ENCODE measurements at regions not wholly inside any gene's neighbourhood (a gene's known extent, or its start where the extent isn't known, plus 50 kb on each side); places are given as distances from the start of the nearest gene placed in this dataset.

GRCh38 chr3:187946981-187947380 is 201.7 kb upstream of the BCL6 start:
- no peak for ATAC-seq (replicated peaks; ENCODE audit: extremely low read depth, poor library complexity, severe bottlenecking)

GRCh38 chr3:187947927-187948682 is 202.8 kb upstream of the BCL6 start:
- Mint-ChIP-seq H3K27me3 (no peaks in the 10 kb centered on the region), H3K4me3 (no peak overlapping the region), H3K36me3 (ENCODE audit: insufficient read depth) (no peaks in the 10 kb centered on the region), H3K27ac (ENCODE audit: low read depth) (no peak overlapping the region), H3K9me3 (no peaks in the 10 kb centered on the region), H3K4me1 (peaks cover 22% of the 10 kb centered on the region)
- DNase-seq (ENCODE audit: low spot score in 2 of 2) (no peak), ATAC-seq (replicated peaks; ENCODE audit: extremely low read depth, poor library complexity, severe bottlenecking) (no peak)

More at GRCh38 chr3:187946981-187947380, 201.7 kb upstream of the BCL6 start:
- Mint-ChIP-seq H3K36me3 (ENCODE audit: insufficient read depth) (no peaks in the 10 kb centered on the region), H3K9me3 (no peaks in the 10 kb centered on the region), H3K4me3 (no peak overlapping the region), H3K27me3 (no peaks in the 10 kb centered on the region), H3K27ac (ENCODE audit: low read depth) (no peak overlapping the region), H3K4me1 (peaks cover 19% of the 10 kb centered on the region)
- DNase-seq (ENCODE audit: low spot score in 2 of 2): no peak

- Mint-ChIP-seq H3K4me3 (no peak overlapping the region), H3K27me3 (no peaks in the 10 kb centered on the region), H3K36me3 (ENCODE audit: insufficient read depth) (no peaks in the 10 kb centered on the region), H3K27ac (ENCODE audit: low read depth) (no peak overlapping the region), H3K4me1 (peaks cover 32% of the 10 kb centered on the region), H3K9me3 (no peaks in the 10 kb centered on the region)
- DNase-seq (ENCODE audit: low spot score in 2 of 2): no peak
- ATAC-seq (replicated peaks; ENCODE audit: extremely low read depth, poor library complexity, severe bottlenecking): no peak
Measured at GRCh38 chr3:187949093-187949820, 204.0 kb upstream of the BCL6 start.

GRCh38 chr3:187950671-187951070 is 203.3 kb upstream of the LPP start:
- no peak overlapping the region for H3K4me3 Mint-ChIP-seq
- no peaks in the 10 kb centered on the region for H3K36me3 Mint-ChIP-seq (ENCODE audit: insufficient read depth)
- no peak for DNase-seq (ENCODE audit: low spot score in 2 of 2)
- no peak for ATAC-seq (replicated peaks; ENCODE audit: extremely low read depth, poor library complexity, severe bottlenecking)
- H3K4me1 Mint-ChIP-seq: peaks cover 34% of the 10 kb centered on the region
- H3K27me3 Mint-ChIP-seq: no peaks in the 10 kb centered on the region
- no peak overlapping the region for H3K27ac Mint-ChIP-seq (ENCODE audit: low read depth)
- no peaks in the 10 kb centered on the region for H3K9me3 Mint-ChIP-seq

GRCh38 chr3:187951452-187952190 is 202.3 kb upstream of the LPP start:
- Mint-ChIP-seq H3K9me3 (no peaks in the 10 kb centered on the region), H3K4me3 (no peak overlapping the region), H3K36me3 (ENCODE audit: insufficient read depth) (no peaks in the 10 kb centered on the region), H3K4me1 (peaks cover 30% of the 10 kb centered on the region), H3K27me3 (no peaks in the 10 kb centered on the region), H3K27ac (ENCODE audit: low read depth) (peak overlapping the region; percentile 4)
- peak; percentile 71 for ATAC-seq (replicated peaks; ENCODE audit: extremely low read depth, poor library complexity, severe bottlenecking)
- DNase-seq (ENCODE audit: low spot score in 2 of 2): no peak

- ATAC-seq (replicated peaks; ENCODE audit: extremely low read depth, poor library complexity, severe bottlenecking) (no peak), DNase-seq (ENCODE audit: low spot score in 2 of 2) (no peak)
- Mint-ChIP-seq H3K27me3 (no peaks in the 10 kb centered on the region), H3K4me3 (no peak overlapping the region), H3K36me3 (ENCODE audit: insufficient read depth) (no peaks in the 10 kb centered on the region), H3K4me1 (peaks cover 37% of the 10 kb centered on the region), H3K27ac (ENCODE audit: low read depth) (no peak overlapping the region), H3K9me3 (no peaks in the 10 kb centered on the region)
Measured at GRCh38 chr3:187952849-187953248, 201.1 kb upstream of the LPP start.

GRCh38 chr3:187954516-187954872 is 199.5 kb upstream of the LPP start:
- peaks cover 1% of the 10 kb centered on the region for H3K36me3 Mint-ChIP-seq (ENCODE audit: insufficient read depth)
- H3K27ac Mint-ChIP-seq (ENCODE audit: low read depth): no peak overlapping the region
- ATAC-seq (replicated peaks; ENCODE audit: extremely low read depth, poor library complexity, severe bottlenecking) (no peak), DNase-seq (ENCODE audit: low spot score in 2 of 2) (no peak)
- no peaks in the 10 kb centered on the region for H3K27me3 Mint-ChIP-seq
- H3K4me1 Mint-ChIP-seq: peaks cover 46% of the 10 kb centered on the region
- H3K4me3 Mint-ChIP-seq: no peak overlapping the region
- no peaks in the 10 kb centered on the region for H3K9me3 Mint-ChIP-seq

GRCh38 chr3:187954873-187955586 is 198.9 kb upstream of the LPP start:
- peaks cover 46% of the 10 kb centered on the region for H3K4me1 Mint-ChIP-seq

GRCh38 chr3:187955587-187955952 is 198.4 kb upstream of the LPP start:
- H3K27me3 Mint-ChIP-seq: no peaks in the 10 kb centered on the region
- DNase-seq (ENCODE audit: low spot score in 2 of 2) (no peak), ATAC-seq (replicated peaks; ENCODE audit: extremely low read depth, poor library complexity, severe bottlenecking) (no peak)
- no peak overlapping the region for H3K27ac Mint-ChIP-seq (ENCODE audit: low read depth)
- no peaks in the 10 kb centered on the region for H3K9me3 Mint-ChIP-seq
- H3K36me3 Mint-ChIP-seq (ENCODE audit: insufficient read depth): peaks cover 1% of the 10 kb centered on the region
- peaks cover 46% of the 10 kb centered on the region for H3K4me1 Mint-ChIP-seq
- no peak overlapping the region for H3K4me3 Mint-ChIP-seq

More at GRCh38 chr3:187954873-187955586, 198.9 kb upstream of the LPP start:
- no peak for ATAC-seq (replicated peaks; ENCODE audit: extremely low read depth, poor library complexity, severe bottlenecking)
- H3K9me3 Mint-ChIP-seq: no peaks in the 10 kb centered on the region
- no peak for DNase-seq (ENCODE audit: low spot score in 2 of 2)
- H3K27ac Mint-ChIP-seq (ENCODE audit: low read depth): no peak overlapping the region
- H3K36me3 Mint-ChIP-seq (ENCODE audit: insufficient read depth): peaks cover 1% of the 10 kb centered on the region
- no peaks in the 10 kb centered on the region for H3K27me3 Mint-ChIP-seq
- H3K4me3 Mint-ChIP-seq: no peak overlapping the region

- Mint-ChIP-seq H3K9me3 (no peaks in the 10 kb centered on the region), H3K36me3 (ENCODE audit: insufficient read depth) (peaks cover 1% of the 10 kb centered on the region), H3K4me1 (peaks cover 36% of the 10 kb centered on the region), H3K27me3 (no peaks in the 10 kb centered on the region), H3K27ac (ENCODE audit: low read depth) (no peak overlapping the region), H3K4me3 (no peak overlapping the region)
- ATAC-seq (replicated peaks; ENCODE audit: extremely low read depth, poor library complexity, severe bottlenecking) (no peak), DNase-seq (ENCODE audit: low spot score in 2 of 2) (no peak)
Measured at GRCh38 chr3:187957165-187957581, 196.8 kb upstream of the LPP start.

GRCh38 chr3:187957582-187957981 is 196.4 kb upstream of the LPP start:
- Mint-ChIP-seq H3K27ac (ENCODE audit: low read depth) (no peak overlapping the region), H3K4me3 (no peak overlapping the region), H3K36me3 (ENCODE audit: insufficient read depth) (peaks cover 1% of the 10 kb centered on the region), H3K4me1 (peaks cover 35% of the 10 kb centered on the region), H3K27me3 (no peaks in the 10 kb centered on the region), H3K9me3 (no peaks in the 10 kb centered on the region)
- DNase-seq (ENCODE audit: low spot score in 2 of 2) (no peak), ATAC-seq (replicated peaks; ENCODE audit: extremely low read depth, poor library complexity, severe bottlenecking) (no peak)

- Mint-ChIP-seq H3K36me3 (ENCODE audit: insufficient read depth) (peaks cover 1% of the 10 kb centered on the region), H3K4me3 (peak overlapping the region; percentile 59), H3K27me3 (no peaks in the 10 kb centered on the region), H3K9me3 (no peaks in the 10 kb centered on the region), H3K4me1 (peaks cover 33% of the 10 kb centered on the region), H3K27ac (ENCODE audit: low read depth) (peak overlapping the region; percentile 94)
- ATAC-seq (replicated peaks; ENCODE audit: extremely low read depth, poor library complexity, severe bottlenecking): peak; percentile 98
- DNase-seq (ENCODE audit: low spot score in 2 of 2): peak; percentile 31 to 41
Measured at GRCh38 chr3:187958432-187959003, 195.4 kb upstream of the LPP start.

Measured in central memory CD8-positive, alpha-beta T cell (primary cell).